ENCODE measurements at regions not wholly inside any gene's neighbourhood (a gene's known extent, or its start where the extent isn't known, plus 50 kb on each side); places are given as distances from the start of the nearest gene placed in this dataset.

GRCh38 chr6:163857421-163857820 is 442.9 kb downstream of the QKI start:
- no peak for ATAC-seq
- no peak for TF ChIP-seq CSDC2 (CRISPR knock-in tag; IDR thresholded peaks at IDR 0.05)
- no peak for TF ChIP-seq OSR1 (CRISPR knock-in tag; IDR thresholded peaks at IDR 0.05)
- no peak for TF ChIP-seq ZNF8 (CRISPR knock-in tag; IDR thresholded peaks at IDR 0.05)
- no peak for TF ChIP-seq CSRNP3 (CRISPR knock-in tag; IDR thresholded peaks at IDR 0.05)
- TF ChIP-seq ZFP30 (CRISPR knock-in tag; IDR thresholded peaks at IDR 0.05): no peak
- no peak for TF ChIP-seq ZNF70 (CRISPR knock-in tag; IDR thresholded peaks at IDR 0.05)
- no peak for TF ChIP-seq RARB (CRISPR knock-in tag; IDR thresholded peaks at IDR 0.05)
- TF ChIP-seq SNAI2 (CRISPR knock-in tag; IDR thresholded peaks at IDR 0.05): no peak
- TF ChIP-seq ESRRG (CRISPR knock-in tag; IDR thresholded peaks at IDR 0.05): no peak
- no peak for TF ChIP-seq GLIS3 (CRISPR knock-in tag; IDR thresholded peaks at IDR 0.05)
- no peak for TF ChIP-seq BACH2 (CRISPR knock-in tag; IDR thresholded peaks at IDR 0.05; ENCODE audit: borderline replicate concordance)
- no peak for TF ChIP-seq TOX (CRISPR knock-in tag; IDR thresholded peaks at IDR 0.05; ENCODE audit: borderline replicate concordance)
- no peak for TF ChIP-seq ZNF565 (CRISPR knock-in tag; conservative IDR thresholded peaks at IDR 0.05; ENCODE audit: low read depth)
- TF ChIP-seq PATZ1 (CRISPR knock-in tag; IDR thresholded peaks at IDR 0.05; ENCODE audit: borderline replicate concordance): no peak
- TF ChIP-seq PPARA (CRISPR knock-in tag; IDR thresholded peaks at IDR 0.05; ENCODE audit: borderline replicate concordance): no peak
- no peak for TF ChIP-seq ZFP3 (CRISPR knock-in tag; IDR thresholded peaks at IDR 0.05)

DNA sequence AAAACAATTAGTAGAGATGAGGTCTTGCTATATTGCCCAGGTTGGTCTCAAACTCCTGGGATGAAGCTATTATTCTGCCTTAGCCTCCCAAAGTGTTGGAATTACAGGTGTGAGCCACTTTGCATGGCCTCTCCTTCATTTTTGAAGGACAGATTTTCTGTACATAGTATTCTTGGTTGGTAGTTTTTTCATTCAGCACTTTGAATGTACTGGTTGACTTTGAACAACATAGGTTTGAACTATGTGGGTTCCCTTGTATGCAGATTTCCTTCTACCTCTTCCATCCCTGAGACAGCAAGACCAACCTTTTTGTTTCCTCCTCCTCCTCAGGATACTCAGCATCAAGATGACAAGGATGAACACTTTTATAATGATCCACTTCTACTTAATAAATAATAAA is 436.4 kb downstream of the QKI start:
- TF ChIP-seq PPARA (CRISPR knock-in tag; IDR thresholded peaks at IDR 0.05; ENCODE audit: borderline replicate concordance) (no peak), CSRNP3 (CRISPR knock-in tag; IDR thresholded peaks at IDR 0.05) (no peak), ZNF8 (CRISPR knock-in tag; IDR thresholded peaks at IDR 0.05) (no peak), ZFP3 (CRISPR knock-in tag; IDR thresholded peaks at IDR 0.05) (no peak), TCF4 (CRISPR knock-in tag; IDR thresholded peaks at IDR 0.05; ENCODE audit: borderline replicate concordance) (no peak), ESRRG (CRISPR knock-in tag; IDR thresholded peaks at IDR 0.05) (no peak), GLIS3 (CRISPR knock-in tag; IDR thresholded peaks at IDR 0.05) (no peak), CSDC2 (CRISPR knock-in tag; IDR thresholded peaks at IDR 0.05) (no peak), ARNTL (CRISPR knock-in tag; IDR thresholded peaks at IDR 0.05; ENCODE audit: borderline replicate concordance, low read depth) (no peak), BACH2 (CRISPR knock-in tag; IDR thresholded peaks at IDR 0.05; ENCODE audit: borderline replicate concordance) (no peak), ZFP30 (CRISPR knock-in tag; IDR thresholded peaks at IDR 0.05) (no peak), CREB5 (CRISPR knock-in tag; IDR thresholded peaks at IDR 0.05; ENCODE audit: low read depth) (no peak), RARB (CRISPR knock-in tag; IDR thresholded peaks at IDR 0.05) (no peak), PATZ1 (CRISPR knock-in tag; IDR thresholded peaks at IDR 0.05; ENCODE audit: borderline replicate concordance) (no peak), TSHZ2 (CRISPR knock-in tag; IDR thresholded peaks at IDR 0.05) (no peak)
- TF ChIP-seq, protein P1, sequence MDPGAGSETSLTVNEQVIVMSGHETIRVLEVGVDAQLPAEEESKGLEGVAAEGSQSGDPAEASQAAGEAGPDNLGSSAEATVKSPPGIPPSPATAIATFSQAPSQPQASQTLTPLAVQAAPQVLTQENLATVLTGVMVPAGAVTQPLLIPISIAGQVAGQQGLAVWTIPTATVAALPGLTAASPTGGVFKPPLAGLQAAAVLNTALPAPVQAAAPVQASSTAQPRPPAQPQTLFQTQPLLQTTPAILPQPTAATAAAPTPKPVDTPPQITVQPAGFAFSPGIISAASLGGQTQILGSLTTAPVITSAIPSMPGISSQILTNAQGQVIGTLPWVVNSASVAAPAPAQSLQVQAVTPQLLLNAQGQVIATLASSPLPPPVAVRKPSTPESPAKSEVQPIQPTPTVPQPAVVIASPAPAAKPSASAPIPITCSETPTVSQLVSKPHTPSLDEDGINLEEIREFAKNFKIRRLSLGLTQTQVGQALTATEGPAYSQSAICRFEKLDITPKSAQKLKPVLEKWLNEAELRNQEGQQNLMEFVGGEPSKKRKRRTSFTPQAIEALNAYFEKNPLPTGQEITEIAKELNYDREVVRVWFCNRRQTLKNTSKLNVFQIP (CRISPR knock-in tag; IDR thresholded peaks at IDR 0.05; ENCODE audit: borderline replicate concordance, low read depth): no peak
- no peak for ATAC-seq

Measured in SK-N-SH treated with all-trans-retinoic acid at 6 μM for 48 hours (cell line).